ENCODE measurements at regions not wholly inside any gene's neighbourhood (a gene's known extent, or its start where the extent isn't known, plus 50 kb on each side); places are given as distances from the start of the nearest gene placed in this dataset.

DNA sequence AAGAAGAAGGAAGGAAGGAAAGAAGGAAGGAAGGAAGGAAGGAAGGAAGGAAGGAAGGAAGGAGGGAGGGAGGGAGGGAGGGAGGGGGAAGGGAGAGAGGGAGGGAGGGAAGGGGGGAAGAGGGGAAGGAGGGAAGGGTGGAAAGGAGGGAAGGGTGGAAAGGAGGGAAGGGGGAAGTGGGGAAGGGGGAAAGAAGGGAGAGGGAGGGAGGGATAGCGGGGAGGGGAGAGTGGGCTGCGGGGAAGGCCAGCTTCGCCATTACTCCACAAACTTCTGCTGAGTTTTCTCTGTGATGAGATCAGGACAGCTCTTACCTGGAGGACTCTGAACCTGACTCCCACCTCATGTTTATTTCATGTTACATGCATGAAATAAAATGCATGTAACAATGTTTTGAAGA lies 601.5 kb upstream of the FSHR start:
- no peak for TF ChIP-seq CTCF (IDR thresholded peaks at IDR 0.05)
- TF ChIP-seq POLR2A (IDR thresholded peaks at IDR 0.05) = no peak

Measured in transverse colon (tissue), 3 donors.